BJ (cell line): ENCODE measurements at regions not wholly inside any gene's neighbourhood (a gene's known extent, or its start where the extent isn't known, plus 50 kb on each side); places are given as distances from the start of the nearest gene placed in this dataset.

Source experiments
- CTCF ChIA-PET: fragments of 350-600 bp; formaldehyde crosslinking; extraction: SDS; loops from one replicate; lab custom pipeline; 2021; ENCODE audit warnings: antibody characterized with exemption, inconsistent platforms; lab: Yijun Ruan, JAX
- POLR2A ChIA-PET: fragments of 300-600 bp; sonication (Branson Sonifier 250); formaldehyde crosslinking; extraction: SDS; loops from one replicate; lab custom pipeline; 2021; ENCODE audit warnings: antibody characterized with exemption; lab: Charles Lee
- DNase-seq: peaks from one replicate; pipeline ENCODE4 v3.0.0-alpha.2; 2011; ENCODE audit warnings: low read depth
- H3K27me3 ChIP-seq: 2 replicates; pipeline ENCODE4 v1.6.0; 2011; ENCODE audit warnings: low read length; ENCODE audit not compliant: control insufficient read depth, insufficient read depth
- H3K36me3 ChIP-seq: 2 replicates; pipeline ENCODE4 v1.5.1; 2011; ENCODE audit warnings: low read length; ENCODE audit not compliant: control insufficient read depth, insufficient read depth
- H3K4me3 ChIP-seq: 2 replicates; pipeline ENCODE4 v1.5.1; 2011; ENCODE audit warnings: low read depth, mild to moderate bottlenecking, control low read depth, low read length
- CTCF ChIP-seq: IDR thresholded peaks from 2 replicates; pipeline ENCODE4 v1.5.1; 2011; ENCODE audit warnings: low read depth, mild to moderate bottlenecking, control low read depth, inconsistent platforms, low read length, moderate library complexity; ENCODE audit not compliant: insufficient read depth

GRCh38 chr3:87161851-87162250 lies 65.3 kb upstream of the CHMP2B start:
- CTCF ChIA-PET, result no interaction called here
- Histone ChIP-seq H3K27me3 (no peaks in the 10 kb centered on the region), H3K4me3 (no peak overlapping the region), H3K36me3 (no peaks in the 10 kb centered on the region)
- no peak for DNase-seq
- POLR2A ChIA-PET, result no interaction called here
- no peak for TF ChIP-seq CTCF

GRCh38 chr3:87161417-87161816 lies 65.7 kb upstream of the CHMP2B start:
- Histone ChIP-seq H3K27me3 (no peaks in the 10 kb centered on the region), H3K4me3 (no peak overlapping the region), H3K36me3 (no peaks in the 10 kb centered on the region)
- DNase-seq, result no peak
- ChIA-PET CTCF (interaction anchor here (0.6 to 1.4 kb wide), 2 partner anchors 376 to 386 kb away, joined by 4 to 5 read pairs; no protein-coding TSS in a partner anchor), POLR2A (no interaction called here)
- TF ChIP-seq CTCF, result no peak

GRCh38 chr3:87161013-87161412 lies 66.1 kb upstream of the CHMP2B start:
- Histone ChIP-seq H3K36me3 (no peaks in the 10 kb centered on the region), H3K27me3 (no peaks in the 10 kb centered on the region), H3K4me3 (no peak overlapping the region)
- TF ChIP-seq CTCF, result no peak
- CTCF ChIA-PET, result interaction anchor here (0.6 to 1.4 kb wide), 3 partner anchors 375 to 388 kb away, joined by 3 to 5 read pairs (median 4); no protein-coding TSS in a partner anchor
- no peak for DNase-seq
- POLR2A ChIA-PET, result no interaction called here

GRCh38 chr3:87158823-87159222 lies 68.3 kb upstream of the CHMP2B start:
- CTCF ChIA-PET, result interaction anchor here (1.4 kb wide), 1 partner anchor 9 kb away, joined by 7 read pairs; no protein-coding TSS in a partner anchor
- DNase-seq, result no peak
- POLR2A ChIA-PET, result no interaction called here
- Histone ChIP-seq H3K4me3 (no peak overlapping the region), H3K36me3 (no peaks in the 10 kb centered on the region), H3K27me3 (no peaks in the 10 kb centered on the region)
- TF ChIP-seq CTCF, result no peak

GRCh38 chr3:87148020-87148419 lies 79.1 kb upstream of the CHMP2B start:
- POLR2A ChIA-PET, result no interaction called here
- DNase-seq, result no peak

More at GRCh38 chr3:87148020-87148419, 79.1 kb upstream of the CHMP2B start:
- no peaks in the 10 kb centered on the region for H3K36me3 ChIP-seq
- no peak for TF ChIP-seq CTCF
- H3K4me3 ChIP-seq, result no peak overlapping the region
- no peaks in the 10 kb centered on the region; the same call in 1 of the 2 replicates for H3K27me3 ChIP-seq
- CTCF ChIA-PET, result no interaction called here
